ENCODE measurements at regions not wholly inside any gene's neighbourhood (a gene's known extent, or its start where the extent isn't known, plus 50 kb on each side); places are given as distances from the start of the nearest gene placed in this dataset.
"Not testable (repeated sequence)": the region's sequence is repeated elsewhere in the genome, so short reads cannot be mapped to it uniquely, and the experiment has no call there.

DNA sequence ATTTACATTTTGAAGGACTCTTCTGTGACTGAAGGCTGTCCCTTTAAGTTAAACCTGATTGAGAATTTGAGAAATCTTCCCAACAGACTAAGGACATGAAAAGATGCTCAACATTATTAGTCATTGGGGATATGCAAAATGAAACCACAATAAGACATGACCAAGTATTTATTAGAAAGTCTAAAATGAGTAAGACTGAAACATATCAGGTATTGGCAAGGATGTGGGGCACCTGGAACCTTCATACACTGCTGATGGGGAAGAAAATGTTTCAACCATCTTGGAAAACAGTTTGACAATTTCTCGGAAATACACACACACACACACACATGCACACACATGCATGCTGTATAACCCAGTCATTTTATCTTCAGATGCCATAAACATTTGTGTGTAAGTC is 132.1 kb upstream of the CDK6 start:
- no peak for DNase-seq

DNA sequence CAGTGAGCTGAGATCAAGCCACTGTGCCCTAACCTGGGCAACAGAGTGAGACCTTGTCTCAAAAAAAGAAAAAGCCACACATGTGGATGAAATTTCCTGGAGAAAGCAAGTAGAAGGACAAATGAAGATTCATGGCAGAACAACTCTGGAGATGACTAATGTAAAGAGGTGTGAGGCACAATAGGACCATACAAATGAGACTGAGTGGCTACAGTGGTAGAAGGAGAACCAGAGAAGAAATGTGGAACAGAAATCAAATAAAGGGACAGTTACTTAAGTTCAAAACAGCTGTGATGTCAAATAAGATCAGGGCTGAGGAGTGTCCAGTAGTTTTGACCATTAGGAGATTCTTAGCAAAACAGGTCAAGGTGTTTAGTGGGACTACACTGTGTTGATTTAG is 130.9 kb upstream of the CDK6 start:
- no peak for DNase-seq

DNA sequence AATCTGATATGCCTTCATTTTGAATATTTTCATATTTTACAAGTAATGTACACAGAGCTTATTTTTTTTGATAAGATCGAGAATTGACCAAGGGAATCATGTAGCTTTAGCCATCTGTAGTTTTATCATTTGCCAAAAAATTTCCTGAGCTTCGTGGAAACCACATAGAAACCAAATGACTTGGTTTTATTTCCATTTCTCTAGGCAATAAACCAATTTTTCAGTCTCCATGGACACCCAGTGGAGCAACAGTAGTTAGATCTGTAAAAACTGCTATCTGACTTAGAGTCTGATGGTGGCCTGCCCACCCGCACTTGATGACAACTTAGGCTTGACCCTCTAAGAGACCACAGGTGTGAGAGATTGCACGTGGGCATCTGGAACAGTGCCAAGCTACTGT is 127.8 kb upstream of the CDK6 start:
- no peak for DNase-seq

DNA sequence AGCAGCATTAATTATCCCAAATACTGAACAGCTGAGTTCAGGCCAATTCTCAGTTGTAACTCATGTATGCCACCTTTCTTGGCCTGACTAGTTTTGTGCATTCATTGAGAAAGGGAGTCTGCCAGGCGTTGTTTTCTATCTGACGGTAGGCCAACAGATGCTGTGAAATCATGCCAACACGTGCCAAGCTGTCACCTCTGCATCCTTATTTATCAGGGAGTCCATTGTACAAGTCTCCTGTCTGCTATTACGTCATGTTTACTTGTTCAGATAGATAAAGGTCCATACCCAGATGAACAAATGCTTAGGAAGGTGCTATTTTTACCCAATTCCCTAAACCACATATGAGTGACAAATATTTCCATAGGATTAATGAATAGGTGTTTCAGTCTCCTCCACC is 127.2 kb upstream of the CDK6 start:
- DNase-seq = no peak

DNA sequence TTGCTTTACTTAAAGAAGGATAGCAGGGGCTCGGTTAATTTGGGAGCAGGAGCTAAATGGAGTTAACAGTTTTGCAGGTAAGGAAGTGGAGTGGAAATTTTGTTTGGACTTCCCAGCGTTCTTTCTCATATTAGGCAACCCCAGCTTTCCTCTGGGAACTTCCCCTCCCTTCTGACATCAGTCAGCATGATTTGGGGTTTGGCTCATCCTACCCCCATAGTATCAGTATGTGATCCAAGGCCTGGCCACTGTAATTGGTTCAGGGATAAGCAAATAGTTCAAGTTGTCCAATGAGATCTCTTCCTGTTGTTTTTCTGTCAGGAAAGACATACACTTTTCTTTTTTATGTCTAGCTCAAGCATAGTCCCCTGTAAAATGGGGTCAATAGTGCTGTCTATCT is 125.6 kb upstream of the CDK6 start:
- no peak for DNase-seq

DNA sequence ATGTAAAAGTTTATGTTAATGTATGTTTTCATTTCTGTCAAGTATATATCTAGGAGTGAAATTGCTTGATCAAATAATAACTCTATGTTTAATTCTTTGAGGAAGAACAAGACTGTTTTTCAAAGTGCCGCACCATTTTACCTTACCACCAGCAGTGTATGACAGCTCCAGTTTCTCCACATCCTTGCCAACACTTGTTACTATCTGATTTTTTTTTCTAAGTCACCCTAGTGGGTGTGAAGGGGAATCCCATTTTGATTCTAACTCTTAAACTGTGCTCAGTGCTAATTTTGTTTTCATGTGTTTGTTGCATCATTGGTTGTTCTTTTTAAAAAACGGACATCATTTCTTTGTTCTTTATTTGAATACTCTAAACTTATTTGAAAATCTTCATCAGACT is 120.2 kb upstream of the CDK6 start:
- DNase-seq = no peak

DNA sequence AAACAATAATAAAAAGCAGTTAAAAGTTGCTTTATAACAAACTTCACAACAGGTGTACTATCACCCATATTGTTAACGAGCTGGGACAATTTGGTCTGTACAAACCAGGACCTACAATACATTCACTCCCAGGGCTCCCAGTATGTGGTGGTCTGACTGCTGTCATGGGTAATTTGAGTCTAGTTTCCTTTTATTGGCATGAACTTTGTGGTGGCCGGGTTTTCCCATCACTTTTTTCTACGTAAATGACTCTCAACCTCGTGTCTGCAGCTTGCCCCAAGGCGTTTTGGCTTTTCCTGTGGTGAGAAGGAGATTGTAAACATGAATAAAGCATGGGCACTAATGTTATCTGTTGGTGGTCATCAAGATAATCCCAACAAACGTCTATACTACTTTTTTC is 118.7 kb upstream of the CDK6 start:
- DNase-seq = no peak

DNA sequence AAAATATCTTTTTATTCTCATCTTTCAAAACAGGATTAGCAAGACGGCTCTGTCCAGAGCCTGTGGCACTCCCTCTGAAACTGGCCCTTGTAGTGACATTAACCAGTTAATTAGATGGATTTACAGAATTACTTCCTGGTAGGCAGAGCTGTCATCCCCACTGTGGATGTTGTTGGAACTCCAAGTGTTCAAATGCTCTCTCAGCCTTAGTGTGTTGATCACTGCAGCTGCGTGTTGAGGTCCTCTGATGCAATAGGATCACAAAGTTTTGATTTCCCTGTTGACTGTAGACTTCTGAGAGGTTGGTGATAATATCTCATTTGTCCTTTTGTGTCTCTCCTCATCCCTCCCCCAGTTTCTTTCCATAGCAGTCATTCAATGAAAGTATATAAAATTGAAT is 117.3 kb upstream of the CDK6 start:
- DNase-seq = no peak

DNA sequence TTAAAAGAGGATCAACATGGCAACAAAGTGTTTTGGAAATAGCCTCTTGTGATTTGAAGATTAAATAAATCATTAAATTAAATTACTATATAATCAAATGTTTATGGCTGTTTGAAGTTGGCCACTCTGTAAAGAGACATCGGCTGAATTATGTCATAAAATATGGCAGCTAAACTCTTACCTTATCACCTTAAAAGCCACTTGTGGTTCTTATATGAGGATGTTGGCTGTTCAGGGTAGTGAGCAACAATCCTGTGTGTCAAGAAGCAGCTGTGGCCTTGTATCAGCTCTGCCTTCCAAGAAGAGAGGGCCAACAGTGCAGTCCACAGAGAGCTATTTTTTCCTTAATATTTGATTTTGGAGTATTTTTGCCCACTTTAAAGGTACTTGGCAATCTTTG is 113.4 kb upstream of the CDK6 start:
- DNase-seq = no peak

DNA sequence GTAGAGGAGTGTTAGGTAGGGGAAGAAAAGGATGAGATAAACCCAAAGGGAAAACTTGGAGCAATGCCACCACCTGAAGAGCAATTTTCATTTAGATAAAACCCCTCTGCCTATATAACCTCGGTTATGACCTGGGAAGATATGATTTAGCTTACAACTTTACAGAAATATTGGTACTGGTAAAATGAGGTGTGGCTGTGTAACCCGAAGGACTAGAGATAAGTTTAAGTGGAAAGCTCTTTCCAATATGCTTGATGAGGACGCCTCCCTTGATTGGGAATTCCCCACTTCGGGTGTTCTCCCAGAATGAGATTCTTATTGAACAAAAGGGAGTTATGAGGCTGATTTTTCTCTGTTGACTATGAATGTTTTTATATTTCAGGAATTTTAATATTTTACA is 109.5 kb upstream of the CDK6 start:
- no peak for DNase-seq

DNA sequence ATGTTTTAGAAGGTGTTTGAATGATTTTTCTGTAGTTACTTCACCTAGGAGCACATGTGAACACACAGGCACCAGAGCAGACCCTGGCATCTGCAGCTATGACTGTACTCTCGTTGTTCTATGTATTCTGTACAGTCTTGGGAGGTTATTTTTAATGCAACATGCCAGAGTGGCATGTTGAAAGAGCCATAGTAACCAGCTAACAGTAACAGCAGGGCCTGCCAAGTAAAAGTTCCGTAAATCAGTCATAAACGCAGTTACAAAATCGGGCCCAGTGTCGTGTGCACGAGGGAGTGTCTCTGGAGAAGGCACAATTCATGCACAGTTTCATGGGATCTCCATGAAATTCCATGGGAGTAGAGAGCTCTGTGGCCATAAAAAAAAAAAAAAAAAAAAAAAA is 108.3 kb upstream of the CDK6 start:
- no peak for DNase-seq

DNA sequence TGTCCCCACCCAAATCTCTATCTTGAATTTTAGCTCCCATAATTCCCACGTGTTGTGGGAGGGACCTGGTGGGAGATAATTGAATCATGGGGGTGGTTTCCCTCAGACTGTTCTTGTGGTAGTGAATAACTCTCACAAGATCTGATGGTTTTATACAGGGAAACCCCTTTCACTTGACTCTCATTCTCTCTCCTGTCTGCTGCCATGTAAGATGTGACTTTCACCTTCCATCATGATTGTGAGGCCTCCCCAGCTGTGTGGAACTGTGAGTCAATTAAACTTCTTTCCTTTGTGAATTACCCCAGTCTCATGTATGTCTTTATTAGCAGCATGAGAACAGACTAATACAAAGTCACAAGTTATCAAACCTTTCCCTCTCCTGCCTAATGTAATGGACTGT is 106.3 kb upstream of the CDK6 start:
- not testable (repeated sequence) for DNase-seq

DNA sequence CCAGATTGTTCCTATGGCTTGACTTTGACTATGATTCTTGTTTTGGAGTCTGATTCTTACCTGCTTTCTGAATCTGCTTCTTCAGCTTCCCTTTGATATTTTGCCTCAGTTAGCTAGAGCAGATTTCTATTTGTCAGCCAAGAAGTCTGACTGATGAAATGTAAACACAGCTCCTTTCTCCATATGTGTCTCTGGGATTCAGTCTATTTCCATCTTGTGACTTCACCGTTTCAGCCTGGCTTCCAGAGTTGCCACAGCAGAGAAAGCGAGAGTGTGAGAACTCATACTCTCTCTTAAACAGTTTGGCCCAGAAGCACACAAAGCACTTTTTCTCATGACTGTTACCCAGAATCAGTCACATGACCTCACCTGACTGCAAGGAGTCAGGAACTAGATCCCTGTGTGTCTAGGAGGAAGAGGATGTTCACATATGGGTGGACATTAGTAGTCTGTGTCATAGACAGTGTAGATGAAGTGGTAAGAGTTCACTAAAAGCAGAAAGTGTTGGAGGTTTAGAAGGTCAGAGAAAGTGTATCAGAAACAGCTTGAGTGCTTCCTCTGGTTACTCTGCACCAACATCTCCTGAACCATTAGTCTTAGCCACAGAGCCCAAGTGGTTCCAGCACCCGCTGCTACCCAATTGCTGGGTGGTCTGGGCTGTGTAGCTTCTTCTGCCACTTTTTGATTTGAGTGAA is 103.4 kb upstream of the CDK6 start:
- DNase-seq = no peak

DNA sequence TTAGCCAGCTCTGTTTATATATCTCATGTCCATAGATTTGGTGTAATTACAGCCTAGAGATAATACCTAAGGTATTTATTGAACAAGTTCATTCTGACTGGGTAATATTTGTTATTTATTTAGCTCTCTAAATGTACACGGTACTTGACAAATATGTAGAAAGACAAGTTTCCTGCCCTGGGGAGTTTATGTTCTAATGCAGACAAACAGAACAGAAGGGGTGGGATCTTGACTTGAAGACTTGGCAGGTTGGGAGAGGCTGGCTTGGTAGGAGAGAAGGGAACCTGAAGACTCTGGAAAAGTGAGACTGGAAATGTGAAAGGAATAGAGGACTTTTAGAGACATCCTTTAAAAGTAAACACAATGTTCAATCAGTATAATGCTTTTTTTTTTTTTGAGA is 97.7 kb upstream of the CDK6 start:
- no peak for DNase-seq

DNA sequence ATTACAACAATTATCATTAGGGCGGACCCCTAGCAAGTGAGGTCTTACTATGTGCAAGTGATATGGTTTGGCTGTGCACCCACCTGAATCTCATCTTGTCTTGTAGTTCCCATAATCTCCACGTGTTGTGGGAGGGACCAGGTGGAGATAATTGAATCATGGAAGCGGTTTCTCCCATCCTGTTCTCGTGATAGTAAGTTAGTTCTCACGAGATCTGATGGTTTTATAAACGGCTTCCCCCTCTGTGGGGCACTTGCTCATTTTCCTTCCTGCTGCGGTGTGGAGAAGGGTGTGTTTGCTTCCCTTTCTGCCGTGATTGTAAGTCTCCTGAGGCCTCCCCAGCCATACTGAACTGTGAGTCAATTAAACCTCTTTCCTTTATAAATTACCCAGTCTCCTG is 96.1 kb upstream of the CDK6 start:
- DNase-seq = no peak

DNA sequence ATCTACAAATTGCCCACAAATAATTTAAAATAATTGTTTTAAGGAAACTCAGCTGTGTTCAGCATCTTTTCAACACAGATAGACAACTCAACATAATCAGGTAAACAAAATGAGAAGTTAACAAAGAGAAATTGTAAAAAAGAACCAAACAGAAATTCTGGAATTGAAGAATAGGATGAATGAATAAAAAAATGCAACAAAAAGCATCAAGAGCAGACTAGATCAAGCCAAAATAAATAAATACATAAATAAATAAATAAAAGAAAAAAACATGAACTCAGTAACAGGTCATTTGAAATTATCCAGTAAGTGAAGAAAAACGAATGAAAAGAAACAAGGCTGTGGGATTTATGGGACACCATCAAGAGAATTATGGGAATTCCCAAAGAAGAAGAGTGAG is 94.0 kb upstream of the CDK6 start:
- DNase-seq = no peak

DNA sequence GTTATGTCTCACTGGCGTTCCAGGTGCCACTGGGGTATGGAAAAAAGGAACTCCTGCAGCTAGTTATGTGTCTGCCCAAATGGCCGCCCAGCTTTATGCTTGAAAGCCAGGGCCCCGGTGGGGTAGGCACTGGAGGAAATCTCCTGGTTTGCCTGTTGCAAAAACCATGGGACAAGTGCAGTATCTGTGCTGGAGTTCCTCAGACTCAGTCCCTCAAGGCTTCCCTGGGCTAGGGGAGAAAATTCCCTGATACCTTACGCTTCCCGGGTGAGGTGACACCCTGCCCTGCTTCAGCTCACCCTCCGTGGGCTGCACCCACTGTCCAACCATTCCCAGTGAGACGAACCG is 90.3 kb upstream of the CDK6 start:
- no peak for DNase-seq

DNA sequence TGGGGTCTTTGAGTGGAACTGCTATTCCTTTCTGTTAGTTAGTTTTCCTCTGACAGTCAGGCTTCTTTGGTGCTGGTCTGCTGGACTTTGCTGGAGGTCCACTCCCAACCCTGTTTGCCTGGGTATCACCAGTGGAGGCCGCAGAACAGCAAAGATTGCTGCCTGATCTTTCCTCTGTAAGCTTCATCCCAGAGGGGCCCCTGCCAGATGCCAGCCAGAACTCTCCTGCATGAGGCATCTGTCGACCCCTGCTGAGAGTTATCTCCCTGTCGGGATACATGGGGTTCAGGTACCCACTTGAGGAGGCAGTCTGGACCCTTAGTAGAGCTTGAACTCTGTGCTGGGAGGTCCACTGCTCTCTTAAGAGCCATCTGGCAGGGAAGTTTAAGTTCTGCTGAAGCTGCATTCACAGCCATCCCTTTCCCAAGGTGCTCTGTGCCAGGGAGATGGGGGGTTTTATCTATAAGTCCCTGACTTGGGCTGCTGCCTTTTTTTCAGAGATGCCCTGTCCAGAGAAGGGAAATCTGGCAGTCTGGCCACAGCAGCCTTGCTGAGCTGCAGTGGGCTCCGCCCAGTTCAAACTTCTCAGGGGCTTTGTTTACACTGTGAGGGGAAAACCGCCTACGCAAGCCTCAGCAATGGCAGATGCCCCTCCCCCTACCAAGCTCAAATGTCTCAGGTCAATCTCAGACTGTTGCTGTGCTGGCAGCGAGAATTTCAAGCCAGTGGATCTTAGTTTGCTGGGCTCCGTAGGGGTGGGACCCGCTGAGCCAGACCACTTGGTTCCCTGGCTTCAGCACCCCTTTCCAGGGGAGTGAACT is 89.7 kb upstream of the CDK6 start:
- DNase-seq = no peak

DNA sequence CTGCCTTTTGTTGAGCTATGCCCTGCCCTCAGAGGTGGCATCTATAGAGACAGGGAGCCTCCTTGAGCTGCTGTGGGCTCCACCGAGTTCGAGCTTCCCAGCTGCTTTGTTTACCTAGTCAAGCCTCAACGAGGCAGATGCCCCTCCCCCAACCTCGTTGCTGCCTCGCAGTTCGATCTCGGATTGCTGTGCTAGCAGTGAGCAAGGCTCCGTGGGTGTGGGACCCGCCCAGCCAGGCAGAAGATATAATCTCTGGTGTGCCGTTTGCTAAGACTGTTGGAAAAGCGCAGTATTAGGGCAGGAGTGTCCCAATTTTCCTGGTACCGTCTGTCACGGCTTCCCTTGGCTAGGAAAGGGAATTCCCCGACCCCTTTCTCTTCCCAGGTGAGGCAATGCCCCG is 88.4 kb upstream of the CDK6 start:
- no peak for DNase-seq

DNA sequence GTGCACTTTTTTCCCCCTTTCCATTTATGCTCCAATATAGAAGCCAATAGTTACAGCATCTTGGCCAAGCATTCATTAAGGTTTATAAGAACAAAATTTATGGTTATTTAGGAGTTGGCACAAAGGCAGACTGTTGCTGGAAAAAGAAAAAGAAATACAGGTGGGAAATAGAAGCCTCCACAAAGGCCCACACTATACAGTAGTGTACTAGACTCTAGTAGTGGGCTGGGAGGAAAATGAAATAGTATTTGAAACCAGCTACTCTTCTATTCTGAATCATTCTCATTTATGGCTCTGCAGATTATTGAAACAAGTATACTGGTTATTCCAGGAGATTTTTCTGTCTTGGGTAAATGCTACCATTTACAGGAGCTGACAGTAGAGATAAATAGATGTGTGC is 80.9 kb upstream of the CDK6 start:
- DNase-seq = no peak

DNA sequence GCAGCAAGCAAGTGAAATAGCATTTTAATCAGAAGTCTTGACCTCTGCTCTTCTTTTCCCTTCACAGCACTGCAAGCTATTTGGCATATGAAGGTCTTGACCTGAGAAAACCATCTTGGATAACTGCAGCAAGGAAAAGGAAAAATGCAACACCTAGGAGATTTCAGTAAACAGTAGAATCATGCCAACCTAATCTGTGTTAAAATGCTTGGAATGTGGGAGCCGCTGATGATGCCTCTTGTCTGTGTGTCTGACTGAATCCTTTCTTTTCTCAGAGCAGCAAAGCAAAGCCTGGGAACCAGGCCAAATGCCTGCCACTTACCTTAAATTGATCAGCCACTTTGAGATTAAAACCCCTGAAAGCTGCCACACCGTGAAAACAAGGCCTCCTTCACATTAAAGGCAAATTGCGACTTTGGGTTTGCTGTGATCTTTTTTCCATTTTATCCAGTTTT is 80.4 kb upstream of the CDK6 start:
- no peak for DNase-seq

DNA sequence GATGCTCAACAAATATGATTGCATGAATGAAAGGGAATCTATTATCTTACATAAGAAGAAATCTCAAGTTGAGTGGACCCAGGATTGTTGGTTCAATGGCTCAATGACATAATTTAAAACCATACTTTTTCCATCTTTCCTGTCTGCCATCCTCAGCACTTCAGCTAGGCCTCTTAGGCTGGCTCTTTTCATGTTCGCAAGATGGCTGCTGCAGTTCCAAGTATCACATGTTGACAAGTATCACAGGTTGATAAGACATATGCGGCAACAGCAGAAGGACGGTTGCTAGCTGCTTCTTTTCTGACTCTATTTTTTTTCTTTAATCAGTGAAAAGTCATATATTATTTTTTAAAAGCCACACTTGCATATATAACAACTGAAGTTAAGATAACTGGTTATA is 79.0 kb upstream of the CDK6 start:
- no peak for DNase-seq

DNA sequence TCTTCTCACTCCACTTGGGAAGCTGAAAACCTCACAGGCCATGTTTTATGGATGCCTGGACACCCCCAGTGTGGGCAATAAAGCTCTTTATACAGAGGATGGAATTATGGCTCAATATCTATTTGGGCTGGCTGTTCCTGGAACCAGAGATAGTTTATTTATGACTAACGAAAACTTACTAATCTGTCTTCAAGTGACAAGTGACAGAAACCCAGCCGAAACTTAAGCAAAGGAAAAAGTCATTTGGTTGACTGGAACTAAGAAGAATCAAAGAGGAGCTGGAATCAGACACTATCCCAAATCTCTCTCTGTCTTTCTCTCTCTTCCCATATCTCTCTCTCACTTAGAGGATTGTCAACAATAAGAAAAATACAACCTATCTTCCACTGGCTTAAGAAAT is 78.3 kb upstream of the CDK6 start:
- DNase-seq = no peak

DNA sequence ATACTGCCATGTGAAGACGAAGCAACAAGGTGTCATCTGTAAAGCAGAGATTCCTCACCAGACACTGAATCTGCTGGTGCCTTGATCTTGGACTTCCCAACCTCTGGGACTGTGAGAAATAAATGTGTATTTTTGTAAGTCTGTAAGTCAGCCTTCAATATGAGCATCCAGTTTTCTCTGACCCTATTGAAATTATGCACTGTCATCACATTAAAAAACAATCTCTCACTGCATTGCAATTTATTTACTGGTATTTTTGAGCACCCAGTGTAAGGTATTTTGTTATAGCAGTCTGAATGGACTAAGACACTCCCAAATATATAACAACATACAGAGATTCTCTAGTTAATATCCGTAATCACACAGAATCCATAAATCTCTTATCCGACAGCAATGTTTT is 77.5 kb upstream of the CDK6 start:
- no peak for DNase-seq

DNA sequence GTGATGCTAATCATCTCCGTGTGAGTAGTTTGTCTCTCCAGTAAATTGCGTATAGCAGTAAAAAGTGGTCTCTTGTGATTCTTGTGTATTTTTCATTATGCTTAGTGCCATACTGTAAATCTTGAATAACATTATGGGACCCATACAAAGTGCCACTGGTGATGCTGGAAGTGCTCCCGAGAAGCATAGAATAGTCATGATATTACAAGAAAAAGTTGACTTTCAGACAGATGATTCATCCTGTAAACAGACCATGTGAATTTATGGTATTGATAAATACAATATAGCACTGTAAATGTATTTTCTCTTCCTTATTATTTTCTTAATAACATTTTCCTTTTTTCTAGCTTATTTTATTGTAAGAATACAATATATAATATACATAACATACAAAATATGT is 74.6 kb upstream of the CDK6 start:
- no peak for DNase-seq
